ENCODE measurements at regions not wholly inside any gene's neighbourhood (a gene's known extent, or its start where the extent isn't known, plus 50 kb on each side); places are given as distances from the start of the nearest gene placed in this dataset.

DNA sequence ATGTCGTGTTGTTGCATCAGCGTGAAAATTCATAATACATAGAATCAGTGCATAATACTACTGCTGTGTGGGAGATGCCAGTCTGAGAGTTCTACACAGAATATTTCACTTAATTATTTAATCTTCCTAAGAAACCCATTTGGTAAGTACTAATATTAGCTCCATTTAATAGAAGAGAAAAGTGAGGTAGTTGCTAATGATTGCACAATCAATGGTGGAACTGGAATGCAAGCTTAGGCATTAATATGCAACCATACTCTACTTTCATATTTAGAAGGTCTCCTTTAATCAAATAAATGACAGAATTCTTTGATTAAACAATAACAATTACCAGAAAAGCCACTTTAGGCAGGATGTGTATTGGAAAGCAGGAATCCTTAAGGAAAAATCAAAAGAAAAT lies 660.7 kb upstream of the PHF14 start:
- no peaks in the 10 kb centered on the region for H3K4me1 ChIP-seq (ENCODE audit: control insufficient read depth in 1 of 2, insufficient read depth in 2 of 2, low read length in 2 of 2)
- H3K27me3 ChIP-seq (ENCODE audit: control insufficient read depth in 1 of 2, insufficient read depth in 2 of 2, low read length in 1 of 2) = no peaks in the 10 kb centered on the region
- H3K9me3 ChIP-seq (ENCODE audit: control insufficient read depth, low read length) = no peaks in the 10 kb centered on the region
- H3K27ac ChIP-seq (ENCODE audit: low read depth in 1 of 2, low read length in 2 of 2) = no peak overlapping the region
- WGBS, 2 donors = 97 to 100% methylated on average over 2 of the region's 2 CpGs
- intact Hi-C loops (cut with DNase I) = no loop called here
- H3K36me3 ChIP-seq (ENCODE audit: control insufficient read depth in 1 of 2, insufficient read depth in 2 of 2, low read length in 1 of 2) = no peaks in the 10 kb centered on the region
- DNase-seq = no peak
- H3K4me3 ChIP-seq (ENCODE audit: low read length in 2 of 2) = no peak overlapping the region
- ATAC-seq (ENCODE audit: low FRiP score) = no peak

DNA sequence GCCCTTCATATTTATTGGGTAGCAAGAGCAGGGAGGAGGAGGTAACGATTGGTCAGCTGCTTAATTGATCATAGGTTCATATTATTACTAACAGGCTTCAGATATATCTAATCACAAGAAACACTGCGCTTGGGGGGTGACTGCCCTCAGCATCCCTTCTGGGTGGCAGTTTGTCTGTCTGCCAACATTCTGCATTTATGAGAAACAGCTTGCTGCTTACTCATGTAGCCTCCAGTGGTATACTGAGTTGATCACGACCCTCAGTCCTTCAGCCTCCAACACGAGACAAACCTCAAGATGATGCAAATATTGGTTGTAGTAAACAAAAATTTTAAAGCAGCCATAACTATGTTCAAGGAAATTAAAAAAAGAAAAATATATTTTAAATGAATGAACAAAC lies 657.8 kb upstream of the PHF14 start:
- Histone ChIP-seq H3K4me3 (ENCODE audit: low read length in 2 of 2) (no peak overlapping the region), H3K9me3 (ENCODE audit: control insufficient read depth, low read length) (no peaks in the 10 kb centered on the region), H3K4me1 (ENCODE audit: control insufficient read depth in 1 of 2, insufficient read depth in 2 of 2, low read length in 2 of 2) (no peaks in the 10 kb centered on the region), H3K36me3 (ENCODE audit: control insufficient read depth in 1 of 2, insufficient read depth in 2 of 2, low read length in 1 of 2) (no peaks in the 10 kb centered on the region), H3K27me3 (ENCODE audit: control insufficient read depth in 1 of 2, insufficient read depth in 2 of 2, low read length in 1 of 2) (no peaks in the 10 kb centered on the region), H3K27ac (ENCODE audit: low read depth in 1 of 2, low read length in 2 of 2) (no peak overlapping the region)
- DNase-seq (no peak), ATAC-seq (ENCODE audit: low FRiP score) (no peak)
- WGBS, 2 donors = 75 to 79% methylated on average over 4 of the region's 4 CpGs
- intact Hi-C loops (cut with DNase I) = no loop called here

DNA sequence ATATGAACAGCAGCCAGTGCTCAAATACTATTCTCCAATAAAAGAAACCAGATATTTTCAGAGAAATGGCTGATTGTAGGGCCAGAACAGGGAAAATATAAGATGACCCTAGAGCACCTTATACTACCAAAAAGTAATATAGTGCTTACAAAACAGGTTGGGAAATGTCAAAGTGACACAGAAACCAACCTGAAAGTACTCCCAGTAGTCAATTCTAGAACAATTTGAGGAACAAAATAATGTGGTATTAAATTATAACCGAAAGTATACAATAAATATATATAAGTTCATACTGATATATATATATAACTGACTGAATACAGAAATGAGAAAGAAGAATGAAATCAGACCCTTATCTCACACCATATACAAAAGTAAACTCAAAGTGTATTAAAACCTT lies 657.2 kb upstream of the PHF14 start:
- Histone ChIP-seq H3K27ac (ENCODE audit: low read depth in 1 of 2, low read length in 2 of 2) (no peak overlapping the region), H3K9me3 (ENCODE audit: control insufficient read depth, low read length) (no peaks in the 10 kb centered on the region), H3K4me1 (ENCODE audit: control insufficient read depth in 1 of 2, insufficient read depth in 2 of 2, low read length in 2 of 2) (no peaks in the 10 kb centered on the region), H3K36me3 (ENCODE audit: control insufficient read depth in 1 of 2, insufficient read depth in 2 of 2, low read length in 1 of 2) (no peaks in the 10 kb centered on the region), H3K27me3 (ENCODE audit: control insufficient read depth in 1 of 2, insufficient read depth in 2 of 2, low read length in 1 of 2) (no peaks in the 10 kb centered on the region), H3K4me3 (ENCODE audit: low read length in 2 of 2) (no peak overlapping the region)
- DNase-seq (no peak), ATAC-seq (ENCODE audit: low FRiP score) (no peak)
- intact Hi-C loops (cut with DNase I) = no loop called here
- 91 to 100% methylated on average over 1 of the region's 1 CpG for WGBS, 2 donors

DNA sequence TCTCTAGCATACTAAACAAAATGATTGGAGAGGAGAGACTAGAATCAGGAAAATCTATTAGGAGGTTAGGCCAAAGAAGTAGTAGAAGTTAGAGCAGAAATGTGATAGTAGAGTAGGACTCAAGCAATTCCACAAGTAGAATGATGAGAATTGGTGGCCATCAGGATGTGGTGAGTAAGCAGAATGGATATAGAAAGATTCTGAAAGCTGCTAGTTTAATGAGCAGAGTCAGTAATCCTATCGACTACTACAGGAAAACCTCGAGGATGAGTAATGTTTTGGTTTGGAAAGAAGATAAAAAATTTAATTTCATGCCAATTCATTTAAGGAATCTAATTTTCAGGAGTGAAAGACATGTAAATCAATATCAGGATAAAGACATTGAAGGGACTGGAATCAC lies 648.3 kb upstream of the PHF14 start:
- Histone ChIP-seq H3K9me3 (ENCODE audit: control insufficient read depth, low read length) (no peaks in the 10 kb centered on the region), H3K27me3 (ENCODE audit: control insufficient read depth in 1 of 2, insufficient read depth in 2 of 2, low read length in 1 of 2) (no peaks in the 10 kb centered on the region), H3K4me3 (ENCODE audit: low read length in 2 of 2) (no peak overlapping the region), H3K36me3 (ENCODE audit: control insufficient read depth in 1 of 2, insufficient read depth in 2 of 2, low read length in 1 of 2) (no peaks in the 10 kb centered on the region), H3K4me1 (ENCODE audit: control insufficient read depth in 1 of 2, insufficient read depth in 2 of 2, low read length in 2 of 2) (no peaks in the 10 kb centered on the region), H3K27ac (ENCODE audit: low read depth in 1 of 2, low read length in 2 of 2) (no peak overlapping the region)
- intact Hi-C loops (cut with DNase I) = no loop called here
- DNase-seq (no peak), ATAC-seq (ENCODE audit: low FRiP score) (no peak)
- 77 to 78% methylated on average over 2 of the region's 2 CpGs for WGBS, 2 donors

DNA sequence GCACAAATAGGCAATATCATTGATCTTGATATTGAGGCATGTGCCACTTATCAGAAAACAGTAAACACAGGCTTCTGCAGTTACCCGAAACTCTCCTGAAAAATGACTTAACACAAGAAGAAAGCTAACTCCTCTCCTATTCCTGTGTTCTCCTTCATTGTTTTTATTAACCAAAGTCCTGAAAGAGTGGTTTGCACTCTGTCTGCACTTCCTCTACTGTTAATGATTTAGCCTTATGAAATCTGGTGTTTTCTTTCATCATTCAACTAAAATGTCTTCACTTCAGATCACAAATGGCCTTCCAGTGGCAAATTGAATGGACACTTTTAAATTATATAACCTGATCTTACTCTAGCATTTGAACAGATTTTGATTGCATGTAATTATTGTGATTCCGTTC lies 630.6 kb upstream of the PHF14 start:
- Histone ChIP-seq H3K27ac (ENCODE audit: low read depth in 1 of 2, low read length in 2 of 2) (no peak overlapping the region), H3K36me3 (ENCODE audit: control insufficient read depth in 1 of 2, insufficient read depth in 2 of 2, low read length in 1 of 2) (no peaks in the 10 kb centered on the region), H3K4me1 (ENCODE audit: control insufficient read depth in 1 of 2, insufficient read depth in 2 of 2, low read length in 2 of 2) (no peaks in the 10 kb centered on the region), H3K27me3 (ENCODE audit: control insufficient read depth in 1 of 2, insufficient read depth in 2 of 2, low read length in 1 of 2) (no peaks in the 10 kb centered on the region), H3K4me3 (ENCODE audit: low read length in 2 of 2) (no peak overlapping the region), H3K9me3 (ENCODE audit: control insufficient read depth, low read length) (no peaks in the 10 kb centered on the region)
- ATAC-seq (ENCODE audit: low FRiP score) (no peak), DNase-seq (no peak)
- intact Hi-C loops (cut with DNase I) = no loop called here
- 77 to 80% methylated on average over 2 of the region's 2 CpGs for WGBS, 2 donors

DNA sequence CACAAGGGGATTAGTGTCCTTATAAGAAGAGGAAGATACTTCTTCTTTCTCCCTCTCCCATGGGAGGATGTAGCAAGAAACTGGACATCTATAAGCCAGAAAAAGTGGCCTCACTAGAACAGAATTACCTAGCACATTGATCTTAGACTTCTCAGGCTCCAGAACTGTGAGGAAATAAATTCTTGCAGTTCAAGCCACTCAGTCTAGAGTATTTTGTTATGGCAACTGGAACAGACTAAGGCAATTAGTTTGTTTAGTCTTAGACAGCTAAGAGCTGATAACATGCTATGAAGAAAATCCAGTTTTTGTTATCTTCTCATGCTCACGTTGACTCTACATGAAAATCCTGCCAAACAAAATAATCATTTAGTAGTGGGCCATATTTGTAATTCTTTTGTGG lies 627.6 kb upstream of the PHF14 start:
- H3K27me3 ChIP-seq (ENCODE audit: control insufficient read depth in 1 of 2, insufficient read depth in 2 of 2, low read length in 1 of 2) = no peaks in the 10 kb centered on the region
- H3K27ac ChIP-seq (ENCODE audit: low read depth in 1 of 2, low read length in 2 of 2) = no peak overlapping the region
- H3K36me3 ChIP-seq (ENCODE audit: control insufficient read depth in 1 of 2, insufficient read depth in 2 of 2, low read length in 1 of 2) = no peaks in the 10 kb centered on the region
- 2 to 5% methylated on average over 1 of the region's 1 CpG for WGBS, 2 donors
- no peak overlapping the region for H3K4me3 ChIP-seq (ENCODE audit: low read length in 2 of 2)
- no peak for ATAC-seq (ENCODE audit: low FRiP score)
- H3K4me1 ChIP-seq (ENCODE audit: control insufficient read depth in 1 of 2, insufficient read depth in 2 of 2, low read length in 2 of 2) = no peaks in the 10 kb centered on the region
- no peak for DNase-seq
- intact Hi-C loops (cut with DNase I) = no loop called here
- H3K9me3 ChIP-seq (ENCODE audit: control insufficient read depth, low read length) = no peaks in the 10 kb centered on the region

GRCh38 chr7:10355816-10356215 lies 617.9 kb upstream of the PHF14 start:
- 59 to 61% methylated on average over 2 of the region's 2 CpGs for WGBS, 2 donors
- Histone ChIP-seq H3K4me3 (ENCODE audit: low read length in 2 of 2) (no peak overlapping the region), H3K36me3 (ENCODE audit: control insufficient read depth in 1 of 2, insufficient read depth in 2 of 2, low read length in 1 of 2) (no peaks in the 10 kb centered on the region), H3K27me3 (ENCODE audit: control insufficient read depth in 1 of 2, insufficient read depth in 2 of 2, low read length in 1 of 2) (no peaks in the 10 kb centered on the region), H3K4me1 (ENCODE audit: control insufficient read depth in 1 of 2, insufficient read depth in 2 of 2, low read length in 2 of 2) (no peaks in the 10 kb centered on the region), H3K27ac (ENCODE audit: low read depth in 1 of 2, low read length in 2 of 2) (no peak overlapping the region), H3K9me3 (ENCODE audit: control insufficient read depth, low read length) (no peaks in the 10 kb centered on the region)
- ATAC-seq (ENCODE audit: low FRiP score) (no peak), DNase-seq (no peak)
- intact Hi-C loops (cut with DNase I) = no loop called here

GRCh38 chr7:10360050-10360449 lies 613.6 kb upstream of the PHF14 start:
- H3K9me3 ChIP-seq (ENCODE audit: control insufficient read depth, low read length) = no peaks in the 10 kb centered on the region
- H3K36me3 ChIP-seq (ENCODE audit: control insufficient read depth in 1 of 2, insufficient read depth in 2 of 2, low read length in 1 of 2) = no peaks in the 10 kb centered on the region
- H3K27ac ChIP-seq (ENCODE audit: low read depth in 1 of 2, low read length in 2 of 2) = no peak overlapping the region
- ATAC-seq (ENCODE audit: low FRiP score) (no peak), DNase-seq (no peak)
- WGBS, 2 donors = 67 to 68% methylated on average over 3 of the region's 3 CpGs
- no peaks in the 10 kb centered on the region for H3K27me3 ChIP-seq (ENCODE audit: control insufficient read depth in 1 of 2, insufficient read depth in 2 of 2, low read length in 1 of 2)
- H3K4me1 ChIP-seq (ENCODE audit: control insufficient read depth in 1 of 2, insufficient read depth in 2 of 2, low read length in 2 of 2) = no peaks in the 10 kb centered on the region
- intact Hi-C loops (cut with DNase I) = no loop called here
- H3K4me3 ChIP-seq (ENCODE audit: low read length in 2 of 2) = no peak overlapping the region

- ATAC-seq (ENCODE audit: low FRiP score) = no peak
- no peak overlapping the region for H3K4me3 ChIP-seq (ENCODE audit: low read length in 2 of 2)
- H3K27me3 ChIP-seq (ENCODE audit: control insufficient read depth in 1 of 2, insufficient read depth in 2 of 2, low read length in 1 of 2) = no peaks in the 10 kb centered on the region
- H3K36me3 ChIP-seq (ENCODE audit: control insufficient read depth in 1 of 2, insufficient read depth in 2 of 2, low read length in 1 of 2) = no peaks in the 10 kb centered on the region
- no peak for DNase-seq
- H3K4me1 ChIP-seq (ENCODE audit: control insufficient read depth in 1 of 2, insufficient read depth in 2 of 2, low read length in 2 of 2) = no peaks in the 10 kb centered on the region
- peaks cover 6% of the 10 kb centered on the region for H3K9me3 ChIP-seq (ENCODE audit: control insufficient read depth, low read length)
- intact Hi-C loops (cut with DNase I) = no loop called here
- no peak overlapping the region for H3K27ac ChIP-seq (ENCODE audit: low read depth in 1 of 2, low read length in 2 of 2)
These were observed 571.9 kb upstream of the PHF14 start for GRCh38 chr7:10401793-10402192.

All from aorta (tissue), 5 donors.